ENCODE measurements at regions not wholly inside any gene's neighbourhood (a gene's known extent, or its start where the extent isn't known, plus 50 kb on each side); places are given as distances from the start of the nearest gene placed in this dataset.

DNA sequence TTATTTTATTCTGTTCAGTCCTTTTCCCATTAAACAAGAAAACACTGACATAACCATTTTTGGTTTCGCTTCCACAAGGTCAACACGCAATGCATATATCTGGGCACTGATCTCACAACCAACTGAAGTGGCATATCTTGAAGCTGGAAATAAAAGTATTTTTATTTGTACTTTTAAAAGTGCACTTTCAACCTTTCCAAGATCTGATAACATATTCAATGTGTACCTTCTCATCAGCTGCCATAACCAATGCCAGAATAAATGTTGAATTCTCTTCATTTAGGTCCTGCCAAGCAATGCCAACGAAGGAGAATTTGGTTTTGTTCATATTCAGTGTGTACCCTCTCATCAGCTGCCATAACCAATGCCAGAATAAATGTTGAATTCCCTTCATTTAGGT, 148.9 kb upstream of the CEP126 start:
- TF ChIP-seq, protein P1, sequence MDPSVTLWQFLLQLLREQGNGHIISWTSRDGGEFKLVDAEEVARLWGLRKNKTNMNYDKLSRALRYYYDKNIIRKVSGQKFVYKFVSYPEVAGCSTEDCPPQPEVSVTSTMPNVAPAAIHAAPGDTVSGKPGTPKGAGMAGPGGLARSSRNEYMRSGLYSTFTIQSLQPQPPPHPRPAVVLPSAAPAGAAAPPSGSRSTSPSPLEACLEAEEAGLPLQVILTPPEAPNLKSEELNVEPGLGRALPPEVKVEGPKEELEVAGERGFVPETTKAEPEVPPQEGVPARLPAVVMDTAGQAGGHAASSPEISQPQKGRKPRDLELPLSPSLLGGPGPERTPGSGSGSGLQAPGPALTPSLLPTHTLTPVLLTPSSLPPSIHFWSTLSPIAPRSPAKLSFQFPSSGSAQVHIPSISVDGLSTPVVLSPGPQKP (IDR thresholded peaks at IDR 0.05; ENCODE audit: borderline replicate concordance, low read depth, low read length): no peak
- TF ChIP-seq RFX5 (IDR thresholded peaks at IDR 0.05; ENCODE audit: low read depth, low read length): no peak

All from IMR-90 (cell line).